GM12878 (cell line): ENCODE measurements at regions not wholly inside any gene's neighbourhood (a gene's known extent, or its start where the extent isn't known, plus 50 kb on each side); places are given as distances from the start of the nearest gene placed in this dataset.
A peak's percentile ranks its signal among the peaks of the same experiment; 100 is the strongest.

ENCODE experiments used
- CBX3 ChIP-seq: fragments of 200-600 bp; sonication (generic); IDR thresholded peaks from 2 replicates; pipeline ENCODE4 v1.6.1; 2016; ENCODE audit warnings: low read depth, borderline replicate concordance
- CTCF ChIP-seq, 3 experiments: IDR thresholded peaks in 2 of 3; conservative IDR thresholded peaks in 1 of 3; 2 replicates each; pipeline ENCODE4 v1.5.1; 2011; ENCODE audit warnings: low read depth in 3 of 3, low read length in 3 of 3, mild to moderate bottlenecking in 3 of 3, control low read depth in 2 of 3, moderate library complexity in 2 of 3, inconsistent platforms in 1 of 3, mixed read lengths in 1 of 3; ENCODE audit not compliant: control insufficient read depth in 2 of 3, insufficient read depth in 1 of 3; ENCODE audit errors: extremely low read depth in 1 of 3
- ESRRA ChIP-seq: IDR thresholded peaks from 2 replicates; pipeline ENCODE4 v1.6.1; 2012; ENCODE audit warnings: mild to moderate bottlenecking, low read length, improper control_type of control experiment
- GATAD2B ChIP-seq: fragments of 450-650 bp; conservative IDR thresholded peaks from 2 replicates; pipeline ENCODE4 v1.6.1; 2017; ENCODE audit warnings: low read depth, mild to moderate bottlenecking, moderate library complexity
- IKZF1 ChIP-seq: fragments of 450-650 bp; conservative IDR thresholded peaks from 2 replicates; pipeline ENCODE4 v1.6.1; 2017; ENCODE audit warnings: antibody characterized with exemption, mild to moderate bottlenecking
- JUNB ChIP-seq: IDR thresholded peaks from 2 replicates; pipeline ENCODE4 v1.6.1; 2016; ENCODE audit warnings: antibody characterized with exemption, mild to moderate bottlenecking
- MEF2A ChIP-seq: IDR thresholded peaks from 2 replicates; pipeline ENCODE4 v1.6.1; 2011; ENCODE audit warnings: low read depth, mild to moderate bottlenecking, low read length, moderate library complexity; ENCODE audit not compliant: insufficient read depth
- PML ChIP-seq: IDR thresholded peaks from 2 replicates; pipeline ENCODE4 v1.6.1; 2012; ENCODE audit warnings: low read length, inconsistent platforms
- PRDM15 ChIP-seq: fragments of 450-650 bp; formaldehyde crosslinking; IDR thresholded peaks from 2 replicates; pipeline ENCODE4 v1.4.0; 2020; ENCODE audit warnings: mild to moderate bottlenecking, moderate library complexity
- RCOR1 ChIP-seq: conservative IDR thresholded peaks from 2 replicates; pipeline ENCODE4 v1.6.1; 2012; ENCODE audit warnings: low read depth, low read length, improper control_type of control experiment
- SUPT20H ChIP-seq: IDR thresholded peaks from 2 replicates; pipeline ENCODE4 v1.6.1; 2011; ENCODE audit warnings: low read depth, mild to moderate bottlenecking, low read length, moderate library complexity, borderline replicate concordance; ENCODE audit not compliant: control insufficient read depth
- TARDBP ChIP-seq: IDR thresholded peaks from 2 replicates; pipeline ENCODE4 v1.6.1; 2016; ENCODE audit warnings: borderline replicate concordance
- TCF12 ChIP-seq: IDR thresholded peaks from 2 replicates; pipeline ENCODE4 v1.6.1; 2011; ENCODE audit warnings: low read depth, mild to moderate bottlenecking, low read length
- ZBTB4 ChIP-seq: fragments of 450-650 bp; formaldehyde crosslinking; IDR thresholded peaks from 2 replicates; pipeline ENCODE4 v1.4.0; 2022; ENCODE audit warnings: mild to moderate bottlenecking, moderate library complexity
- ZNF207 ChIP-seq: fragments of 450-650 bp; IDR thresholded peaks from 2 replicates; pipeline ENCODE4 v1.6.1; 2014; ENCODE audit warnings: antibody characterized with exemption, mild to moderate bottlenecking, borderline replicate concordance
- ZNF217 ChIP-seq: fragments of 450-650 bp; IDR thresholded peaks from 2 replicates; pipeline ENCODE4 v1.6.1; 2017; ENCODE audit warnings: antibody characterized with exemption, mild to moderate bottlenecking

- TF ChIP-seq PML: 0 out of 2 replicates have a peak, but pooled peaks have one; percentile 37
- no peak for TF ChIP-seq ZNF207
- TF ChIP-seq CBX3: no peak
- no peak for TF ChIP-seq ZNF217
- peak in 1 of 3 experiments; percentile 22; a peak in 1 of 6 replicates for TF ChIP-seq CTCF (IDR thresholded peaks at IDR 0.05 in 2 of 3, conservative IDR thresholded peaks at IDR 0.05 in 1 of 3; ENCODE audit: control insufficient read depth in 2 of 3, extremely low read depth in 1 of 3, insufficient read depth in 1 of 3, low read depth in 3 of 3, low read length in 3 of 3)
- 0 out of 2 replicates have a peak, but pooled peaks have one; percentile 26 for TF ChIP-seq GATAD2B
- TF ChIP-seq PRDM15 (CRISPR knock-in tag): no peak
- no peak for TF ChIP-seq TARDBP
- 0 out of 2 replicates have a peak, but pooled peaks have one; percentile 14 for TF ChIP-seq TCF12
- TF ChIP-seq IKZF1: peak; percentile 89
- TF ChIP-seq MEF2A: 0 out of 2 replicates have a peak, but pooled peaks have one; percentile 52
- TF ChIP-seq SUPT20H: no peak
- no peak for TF ChIP-seq RCOR1
- no peak for TF ChIP-seq ESRRA
- TF ChIP-seq ZBTB4 (CRISPR knock-in tag): no peak
- peak; percentile 92 for TF ChIP-seq JUNB
These were observed 386.0 kb downstream of the KIF20B start (continued) for GRCh38 chr10:90087197-90088023.
